ENCODE measurements at regions not wholly inside any gene's neighbourhood (a gene's known extent, or its start where the extent isn't known, plus 50 kb on each side); places are given as distances from the start of the nearest gene placed in this dataset.

DNA sequence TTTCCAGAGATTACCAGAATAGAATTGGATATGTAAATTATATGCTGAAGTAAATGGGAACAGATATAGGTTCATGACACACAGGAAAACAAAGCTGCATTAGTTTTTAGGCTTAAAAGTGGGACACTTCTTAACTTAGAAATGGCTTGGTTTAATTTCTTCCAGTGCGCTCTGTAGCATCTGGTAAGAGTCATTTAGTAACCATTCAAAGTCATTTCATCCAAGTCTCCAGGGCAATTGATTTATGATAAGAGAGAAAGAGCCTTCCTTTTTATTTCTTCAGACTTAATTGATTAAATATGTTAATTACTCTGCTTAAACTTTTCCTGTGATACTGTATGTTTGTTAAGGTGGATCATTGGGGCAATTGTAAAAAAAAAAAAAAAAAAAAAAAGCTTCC, 368.0 kb downstream of the DOK5 start:
- no peak for TF ChIP-seq CTCF (IDR thresholded peaks at IDR 0.05)
- no peak overlapping the region for H3K27ac Mint-ChIP-seq (ENCODE audit: unreplicated experiment)
- H3K4me1 Mint-ChIP-seq (ENCODE audit: low read depth) = no peaks in the 10 kb centered on the region
- no peak overlapping the region for H3K4me3 Mint-ChIP-seq (ENCODE audit: unreplicated experiment)
- no peak for DNase-seq (ENCODE audit: low spot score)
- no peaks in the 10 kb centered on the region for H3K9me3 Mint-ChIP-seq (ENCODE audit: low read depth)
- H3K36me3 Mint-ChIP-seq (ENCODE audit: low read depth) = no peaks in the 10 kb centered on the region
- peaks cover 6% of the 10 kb centered on the region for H3K27me3 Mint-ChIP-seq (ENCODE audit: low read depth)

DNA sequence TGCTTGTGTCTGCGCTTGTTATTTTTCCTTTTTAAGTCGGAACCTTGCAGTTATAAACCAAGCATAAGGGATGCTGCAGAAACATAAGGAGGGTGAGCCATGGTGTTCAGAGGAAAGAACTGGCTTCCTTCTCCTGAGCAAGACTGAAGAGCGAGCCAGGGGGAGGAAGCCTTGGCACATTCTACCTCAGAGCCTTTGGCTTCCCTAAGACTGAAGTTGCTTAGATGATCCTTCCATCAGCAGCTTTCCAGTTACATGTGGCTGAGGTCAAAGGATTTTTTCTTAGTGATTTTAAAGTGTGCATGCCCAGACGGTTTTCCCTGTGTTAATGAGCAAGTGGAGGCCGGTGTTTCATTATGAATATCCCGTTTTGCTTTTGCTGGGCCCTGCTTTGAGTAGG, 363.8 kb downstream of the DOK5 start:
- Mint-ChIP-seq H3K27me3 (ENCODE audit: low read depth) (peaks cover 6% of the 10 kb centered on the region), H3K27ac (ENCODE audit: unreplicated experiment) (no peak overlapping the region), H3K36me3 (ENCODE audit: low read depth) (no peaks in the 10 kb centered on the region), H3K4me3 (ENCODE audit: unreplicated experiment) (no peak overlapping the region), H3K4me1 (ENCODE audit: low read depth) (no peaks in the 10 kb centered on the region), H3K9me3 (ENCODE audit: low read depth) (no peaks in the 10 kb centered on the region)
- no peak for DNase-seq (ENCODE audit: low spot score)
- no peak for TF ChIP-seq CTCF (IDR thresholded peaks at IDR 0.05)

- Mint-ChIP-seq H3K27me3 (ENCODE audit: low read depth) (peaks cover 6% of the 10 kb centered on the region), H3K4me3 (ENCODE audit: unreplicated experiment) (no peak overlapping the region), H3K36me3 (ENCODE audit: low read depth) (no peaks in the 10 kb centered on the region)
These were observed 361.8 kb downstream of the DOK5 start for GRCh38 chr20:54837226-54837625.

DNA sequence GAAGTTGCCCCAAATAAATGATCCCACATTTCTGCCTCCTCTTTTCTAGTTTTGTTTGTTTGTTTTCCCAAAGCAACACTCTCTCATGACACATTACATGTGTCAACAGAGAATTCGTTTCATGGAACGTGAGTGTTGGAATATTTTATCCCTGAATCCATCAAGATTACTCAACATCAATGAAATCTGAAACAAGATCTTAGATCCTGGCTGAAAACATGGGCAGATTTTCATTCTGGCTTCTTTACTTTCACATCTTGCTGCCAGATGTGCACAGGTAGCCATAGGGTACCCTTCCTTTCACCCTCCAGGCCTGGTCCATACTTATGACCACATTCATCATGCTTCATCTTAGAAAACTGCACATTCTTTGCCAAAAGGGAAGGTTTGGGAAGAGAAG, 347.0 kb downstream of the DOK5 start:
- H3K27me3 Mint-ChIP-seq (ENCODE audit: low read depth) = no peaks in the 10 kb centered on the region
- H3K4me1 Mint-ChIP-seq (ENCODE audit: low read depth) = no peaks in the 10 kb centered on the region
- H3K4me3 Mint-ChIP-seq (ENCODE audit: unreplicated experiment) = no peak overlapping the region
- H3K27ac Mint-ChIP-seq (ENCODE audit: unreplicated experiment) = no peak overlapping the region
- H3K9me3 Mint-ChIP-seq (ENCODE audit: low read depth) = no peaks in the 10 kb centered on the region
- DNase-seq (ENCODE audit: low spot score) = no peak
- TF ChIP-seq CTCF (IDR thresholded peaks at IDR 0.05) = no peak
- no peaks in the 10 kb centered on the region for H3K36me3 Mint-ChIP-seq (ENCODE audit: low read depth)

More at GRCh38 chr20:54837226-54837625, 361.8 kb downstream of the DOK5 start:
- Mint-ChIP-seq H3K9me3 (ENCODE audit: low read depth) (no peaks in the 10 kb centered on the region), H3K27ac (ENCODE audit: unreplicated experiment) (no peak overlapping the region), H3K4me1 (ENCODE audit: low read depth) (no peaks in the 10 kb centered on the region)
- DNase-seq (ENCODE audit: low spot score) = no peak
- no peak for TF ChIP-seq CTCF (IDR thresholded peaks at IDR 0.05)

DNA sequence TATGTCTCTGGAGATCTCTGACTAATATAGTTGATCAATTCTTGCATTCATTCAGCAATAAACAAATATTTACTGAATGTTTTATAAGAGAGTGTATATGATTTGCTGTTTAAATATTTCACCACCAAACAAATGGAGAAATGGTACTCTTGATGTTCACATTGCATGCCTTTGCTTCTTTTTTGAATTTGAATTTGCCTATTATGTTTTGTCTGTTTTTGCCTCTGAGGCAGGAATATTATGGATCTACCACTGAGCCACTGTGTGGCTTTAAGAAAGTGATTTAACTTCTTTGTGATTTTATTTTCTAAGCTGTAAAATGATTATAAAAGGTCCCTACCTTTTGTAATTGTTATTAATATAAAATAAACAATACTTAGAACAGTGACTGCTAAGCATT, 345.0 kb downstream of the DOK5 start:
- Mint-ChIP-seq H3K27ac (ENCODE audit: unreplicated experiment) (no peak overlapping the region), H3K36me3 (ENCODE audit: low read depth) (no peaks in the 10 kb centered on the region), H3K9me3 (ENCODE audit: low read depth) (no peaks in the 10 kb centered on the region), H3K4me3 (ENCODE audit: unreplicated experiment) (no peak overlapping the region), H3K4me1 (ENCODE audit: low read depth) (no peaks in the 10 kb centered on the region), H3K27me3 (ENCODE audit: low read depth) (no peaks in the 10 kb centered on the region)
- TF ChIP-seq CTCF (IDR thresholded peaks at IDR 0.05) = no peak
- DNase-seq (ENCODE audit: low spot score) = no peak

Data from chondrocyte (in vitro differentiated cells).